ENCODE measurements at regions not wholly inside any gene's neighbourhood (a gene's known extent, or its start where the extent isn't known, plus 50 kb on each side); places are given as distances from the start of the nearest gene placed in this dataset.

GRCh38 chr9:2465516-2465915 is 156.1 kb upstream of the VLDLR start:
- DNase-seq = no peak

- DNase-seq = peak; percentile 25
Measured at GRCh38 chr9:2465921-2466460, 155.6 kb upstream of the VLDLR start.

- DNase-seq = no peak
Measured at GRCh38 chr9:2466703-2467102, 154.9 kb upstream of the VLDLR start.

- peak; percentile 30 for DNase-seq
Measured at GRCh38 chr9:2469681-2470221, 151.8 kb upstream of the VLDLR start.

- no peak for DNase-seq
Measured at GRCh38 chr9:2473681-2474080, 147.9 kb upstream of the VLDLR start.

- DNase-seq = peak; percentile 13
Measured at GRCh38 chr9:2477755-2478154, 143.8 kb upstream of the VLDLR start.

- DNase-seq = no peak
Measured at GRCh38 chr9:2478421-2478820, 143.2 kb upstream of the VLDLR start.

- DNase-seq = no peak
Measured at GRCh38 chr9:2479056-2479565, 142.5 kb upstream of the VLDLR start.

- DNase-seq = no peak
Measured at GRCh38 chr9:2480255-2480837, 141.2 kb upstream of the VLDLR start.

- DNase-seq = no peak
Measured at GRCh38 chr9:2481216-2481615, 140.4 kb upstream of the VLDLR start.

- no peak for DNase-seq
Measured at GRCh38 chr9:2486988-2487387, 134.6 kb upstream of the VLDLR start.

GRCh38 chr9:2489838-2490314 is 131.7 kb upstream of the VLDLR start:
- no peak for DNase-seq

- DNase-seq = no peak
Measured at GRCh38 chr9:2492161-2492560, 129.4 kb upstream of the VLDLR start.

- DNase-seq = no peak
Measured at GRCh38 chr9:2493109-2493508, 128.5 kb upstream of the VLDLR start.

- DNase-seq = no peak
Measured at GRCh38 chr9:2493529-2493928, 128.1 kb upstream of the VLDLR start.

- DNase-seq = peak; percentile 52
Measured at GRCh38 chr9:2494562-2494961, 127.0 kb upstream of the VLDLR start.

- no peak for DNase-seq
Measured at GRCh38 chr9:2495221-2496005, 126.2 kb upstream of the VLDLR start.

GRCh38 chr9:2496169-2496568 is 125.4 kb upstream of the VLDLR start:
- DNase-seq = no peak

GRCh38 chr9:2496934-2497333 is 124.7 kb upstream of the VLDLR start:
- no peak for DNase-seq

GRCh38 chr9:2497666-2498400 is 123.8 kb upstream of the VLDLR start:
- DNase-seq = no peak

- DNase-seq = no peak
Measured at GRCh38 chr9:2502210-2502609, 119.4 kb upstream of the VLDLR start.

GRCh38 chr9:2502760-2503159 is 118.8 kb upstream of the VLDLR start:
- DNase-seq = peak; percentile 28

GRCh38 chr9:2506321-2506720 is 115.3 kb upstream of the VLDLR start:
- DNase-seq = no peak

Data from HCEC 1CT (cell line).